ENCODE measurements at regions not wholly inside any gene's neighbourhood (a gene's known extent, or its start where the extent isn't known, plus 50 kb on each side); places are given as distances from the start of the nearest gene placed in this dataset.

- H3K4me3 ChIP-seq, result no peak overlapping the region
- H3K27me3 ChIP-seq, result no peaks in the 10 kb centered on the region
- no peaks in the 10 kb centered on the region for H3K4me1 ChIP-seq
- no peak overlapping the region for H3K27ac ChIP-seq
- no peak overlapping the region for H3K4me2 ChIP-seq
- H3K9ac ChIP-seq, result no peak overlapping the region
- TF ChIP-seq Cebpa-rat (IDR thresholded peaks at IDR 0.05), result no peak
- no peaks in the 10 kb centered on the region for H3K36me3 ChIP-seq
- no peaks in the 10 kb centered on the region for H3K9me3 ChIP-seq
- no peaks in the 10 kb centered on the region for H4K20me1 ChIP-seq
These were observed 152.9 kb upstream of the SPEF2 start for GRCh38 chr5:35464757-35465156.

- H3K9ac ChIP-seq, result no peak overlapping the region
- H3K4me3 ChIP-seq, result no peak overlapping the region
- no peaks in the 10 kb centered on the region for H3K36me3 ChIP-seq
- no peaks in the 10 kb centered on the region for H3K27me3 ChIP-seq
- H3K9me3 ChIP-seq, result 0 out of 2 replicates have a peak, but pooled peaks cover 9% of the 10 kb centered on the region
- H4K20me1 ChIP-seq, result no peaks in the 10 kb centered on the region
- no peaks in the 10 kb centered on the region for H3K4me1 ChIP-seq
- no peak for TF ChIP-seq Cebpa-rat (IDR thresholded peaks at IDR 0.05)
- H3K4me2 ChIP-seq, result no peak overlapping the region
- no peak overlapping the region for H3K27ac ChIP-seq
These were observed 156.1 kb upstream of the SPEF2 start for GRCh38 chr5:35461530-35461929.

GRCh38 chr5:35458824-35459207 lies 158.8 kb upstream of the SPEF2 start:
- Histone ChIP-seq H3K27me3 (no peaks in the 10 kb centered on the region), H3K4me1 (no peaks in the 10 kb centered on the region), H3K4me3 (no peak overlapping the region), H3K9me3 (0 out of 2 replicates have a peak, but pooled peaks cover 9% of the 10 kb centered on the region), H3K4me2 (no peak overlapping the region), H3K27ac (no peak overlapping the region), H3K36me3 (no peaks in the 10 kb centered on the region), H3K9ac (no peak overlapping the region), H4K20me1 (no peaks in the 10 kb centered on the region)
- no peak for TF ChIP-seq Cebpa-rat (IDR thresholded peaks at IDR 0.05)

GRCh38 chr5:35457912-35458823 lies 159.5 kb upstream of the SPEF2 start:
- no peak overlapping the region for H3K4me3 ChIP-seq
- no peak overlapping the region for H3K9ac ChIP-seq
- H3K36me3 ChIP-seq, result no peaks in the 10 kb centered on the region
- H3K4me1 ChIP-seq, result no peaks in the 10 kb centered on the region
- no peak overlapping the region for H3K4me2 ChIP-seq
- H3K27ac ChIP-seq, result no peak overlapping the region
- no peak for TF ChIP-seq Cebpa-rat (IDR thresholded peaks at IDR 0.05)
- H3K27me3 ChIP-seq, result no peaks in the 10 kb centered on the region
- H4K20me1 ChIP-seq, result no peaks in the 10 kb centered on the region
- H3K9me3 ChIP-seq, result 0 out of 2 replicates have a peak, but pooled peaks cover 9% of the 10 kb centered on the region

- no peak for TF ChIP-seq Cebpa-rat (IDR thresholded peaks at IDR 0.05)
- Histone ChIP-seq H3K4me1 (no peaks in the 10 kb centered on the region), H3K4me3 (no peak overlapping the region), H3K27ac (no peak overlapping the region), H3K9ac (no peak overlapping the region), H3K27me3 (no peaks in the 10 kb centered on the region), H3K9me3 (0 out of 2 replicates have a peak, but pooled peaks cover 9% of the 10 kb centered on the region), H3K36me3 (no peaks in the 10 kb centered on the region), H4K20me1 (no peaks in the 10 kb centered on the region), H3K4me2 (no peak overlapping the region)
These were observed 161.2 kb upstream of the SPEF2 start for GRCh38 chr5:35456506-35456905.

GRCh38 chr5:35454011-35454525 lies 163.6 kb upstream of the SPEF2 start:
- Histone ChIP-seq H3K4me2 (no peak overlapping the region), H3K4me1 (no peaks in the 10 kb centered on the region), H3K27me3 (no peaks in the 10 kb centered on the region), H3K9ac (no peak overlapping the region), H3K36me3 (no peaks in the 10 kb centered on the region), H3K4me3 (no peak overlapping the region), H3K9me3 (0 out of 2 replicates have a peak, but pooled peaks cover 9% of the 10 kb centered on the region), H3K27ac (no peak overlapping the region), H4K20me1 (no peaks in the 10 kb centered on the region)
- TF ChIP-seq Cebpa-rat (IDR thresholded peaks at IDR 0.05), result no peak

GRCh38 chr5:35443803-35444595 lies 173.7 kb upstream of the SPEF2 start:
- no peaks in the 10 kb centered on the region for H3K27me3 ChIP-seq
- no peaks in the 10 kb centered on the region for H3K4me1 ChIP-seq
- TF ChIP-seq Cebpa-rat (IDR thresholded peaks at IDR 0.05), result no peak
- H3K4me2 ChIP-seq, result no peak overlapping the region
- no peaks in the 10 kb centered on the region for H4K20me1 ChIP-seq
- H3K9me3 ChIP-seq, result no peaks in the 10 kb centered on the region; the same call in 1 of the 2 replicates
- H3K4me3 ChIP-seq, result no peak overlapping the region
- H3K36me3 ChIP-seq, result no peaks in the 10 kb centered on the region
- H3K9ac ChIP-seq, result no peak overlapping the region
- no peak overlapping the region for H3K27ac ChIP-seq

GRCh38 chr5:35442885-35443639 lies 174.6 kb upstream of the SPEF2 start:
- no peaks in the 10 kb centered on the region; the same call in 1 of the 2 replicates for H3K9me3 ChIP-seq
- TF ChIP-seq Cebpa-rat (IDR thresholded peaks at IDR 0.05), result no peak
- H3K9ac ChIP-seq, result no peak overlapping the region
- no peak overlapping the region for H3K4me3 ChIP-seq
- H3K4me2 ChIP-seq, result no peak overlapping the region
- H4K20me1 ChIP-seq, result no peaks in the 10 kb centered on the region
- H3K4me1 ChIP-seq, result no peaks in the 10 kb centered on the region
- H3K27me3 ChIP-seq, result no peaks in the 10 kb centered on the region
- no peaks in the 10 kb centered on the region for H3K36me3 ChIP-seq
- H3K27ac ChIP-seq, result no peak overlapping the region

- Histone ChIP-seq H3K4me1 (no peaks in the 10 kb centered on the region), H4K20me1 (no peaks in the 10 kb centered on the region), H3K9ac (no peak overlapping the region), H3K27ac (no peak overlapping the region), H3K27me3 (no peaks in the 10 kb centered on the region), H3K4me3 (no peak overlapping the region), H3K9me3 (no peaks in the 10 kb centered on the region; the same call in 1 of the 2 replicates), H3K36me3 (no peaks in the 10 kb centered on the region), H3K4me2 (no peak overlapping the region)
- no peak for TF ChIP-seq Cebpa-rat (IDR thresholded peaks at IDR 0.05)
These were observed 177.3 kb upstream of the SPEF2 start for GRCh38 chr5:35440409-35440808.

All from BLaER1 (cell line).